ENCODE measurements at regions not wholly inside any gene's neighbourhood (a gene's known extent, or its start where the extent isn't known, plus 50 kb on each side); places are given as distances from the start of the nearest gene placed in this dataset.

GRCh38 chr3:40741729-40742128, 217.0 kb downstream of the ZNF621 start:
- H2AFZ ChIP-seq (ENCODE audit: low read length) = no peak overlapping the region
- no peaks in the 10 kb centered on the region for H3K9me2 ChIP-seq (replicated peaks; ENCODE audit: low read depth, low read length)
- H3K4me1 ChIP-seq (ENCODE audit: insufficient read depth, low read length, poor library complexity, severe bottlenecking) = no peaks in the 10 kb centered on the region
- H4K20me1 ChIP-seq (ENCODE audit: insufficient read depth, low read length, poor library complexity, severe bottlenecking) = no peaks in the 10 kb centered on the region
- no peaks in the 10 kb centered on the region for H3K36me3 ChIP-seq (ENCODE audit: insufficient read depth, low read length)
- no peaks in the 10 kb centered on the region for H3K79me2 ChIP-seq (ENCODE audit: insufficient read depth, low read length)
- no peak for TF ChIP-seq EZH2phosphoT487 (IDR thresholded peaks at IDR 0.05; ENCODE audit: borderline replicate concordance)
- TF ChIP-seq CTCF (conservative IDR thresholded peaks at IDR 0.05; ENCODE audit: low read length) = no peak
- no peaks in the 10 kb centered on the region for H3K27me3 ChIP-seq (ENCODE audit: insufficient read depth, low read length, poor library complexity, severe bottlenecking)
- no peaks in the 10 kb centered on the region for H3F3A ChIP-seq (ENCODE audit: low read depth)
- H3K9me3 ChIP-seq (ENCODE audit: insufficient read depth, low read depth, low read length) = no peaks in the 10 kb centered on the region
- no peak overlapping the region for H3K9ac ChIP-seq (ENCODE audit: low read depth, low read length, poor library complexity, severe bottlenecking)
- H3K4me2 ChIP-seq (ENCODE audit: low read depth, low read length, poor library complexity, severe bottlenecking) = no peak overlapping the region
- no peak overlapping the region for H3K4me3 ChIP-seq (ENCODE audit: low read length, poor library complexity, severe bottlenecking)

- Histone ChIP-seq H2AFZ (ENCODE audit: low read length) (no peak overlapping the region), H3K9ac (ENCODE audit: low read depth, low read length, poor library complexity, severe bottlenecking) (no peak overlapping the region), H3K79me2 (ENCODE audit: insufficient read depth, low read length) (no peaks in the 10 kb centered on the region), H3K9me3 (ENCODE audit: insufficient read depth, low read depth, low read length) (no peaks in the 10 kb centered on the region), H3K4me3 (ENCODE audit: low read length, poor library complexity, severe bottlenecking) (no peak overlapping the region), H4K20me1 (ENCODE audit: insufficient read depth, low read length, poor library complexity, severe bottlenecking) (no peaks in the 10 kb centered on the region), H3K4me1 (ENCODE audit: insufficient read depth, low read length, poor library complexity, severe bottlenecking) (no peaks in the 10 kb centered on the region), H3K36me3 (ENCODE audit: insufficient read depth, low read length) (no peaks in the 10 kb centered on the region), H3K4me2 (ENCODE audit: low read depth, low read length, poor library complexity, severe bottlenecking) (no peak overlapping the region), H3K9me2 (replicated peaks; ENCODE audit: low read depth, low read length) (no peaks in the 10 kb centered on the region), H3F3A (ENCODE audit: low read depth) (no peaks in the 10 kb centered on the region), H3K27me3 (ENCODE audit: insufficient read depth, low read length, poor library complexity, severe bottlenecking) (no peaks in the 10 kb centered on the region)
- TF ChIP-seq EZH2phosphoT487 (IDR thresholded peaks at IDR 0.05; ENCODE audit: borderline replicate concordance) = no peak
- no peak for TF ChIP-seq CTCF (conservative IDR thresholded peaks at IDR 0.05; ENCODE audit: low read length)
These were observed 220.8 kb downstream of the ZNF621 start for GRCh38 chr3:40745381-40746106.

- TF ChIP-seq CTCF (conservative IDR thresholded peaks at IDR 0.05; ENCODE audit: low read length) = no peak
- no peak for TF ChIP-seq EZH2phosphoT487 (IDR thresholded peaks at IDR 0.05; ENCODE audit: borderline replicate concordance)
- no peaks in the 10 kb centered on the region for H3K36me3 ChIP-seq (ENCODE audit: insufficient read depth, low read length)
- no peak overlapping the region for H3K9ac ChIP-seq (ENCODE audit: low read depth, low read length, poor library complexity, severe bottlenecking)
- H2AFZ ChIP-seq (ENCODE audit: low read length) = no peak overlapping the region
- no peak overlapping the region for H3K4me2 ChIP-seq (ENCODE audit: low read depth, low read length, poor library complexity, severe bottlenecking)
- no peaks in the 10 kb centered on the region for H3F3A ChIP-seq (ENCODE audit: low read depth)
- H3K79me2 ChIP-seq (ENCODE audit: insufficient read depth, low read length) = no peaks in the 10 kb centered on the region
- H4K20me1 ChIP-seq (ENCODE audit: insufficient read depth, low read length, poor library complexity, severe bottlenecking) = no peaks in the 10 kb centered on the region
- H3K4me3 ChIP-seq (ENCODE audit: low read length, poor library complexity, severe bottlenecking) = no peak overlapping the region
- H3K9me2 ChIP-seq (replicated peaks; ENCODE audit: low read depth, low read length) = no peaks in the 10 kb centered on the region
- H3K27me3 ChIP-seq (ENCODE audit: insufficient read depth, low read length, poor library complexity, severe bottlenecking) = no peaks in the 10 kb centered on the region
- H3K4me1 ChIP-seq (ENCODE audit: insufficient read depth, low read length, poor library complexity, severe bottlenecking) = no peaks in the 10 kb centered on the region
- H3K9me3 ChIP-seq (ENCODE audit: insufficient read depth, low read depth, low read length) = no peaks in the 10 kb centered on the region
These were observed 226.9 kb downstream of the ZNF621 start for GRCh38 chr3:40751666-40752065.

All from Loucy (cell line).